H1 (cell line): ENCODE measurements at regions not wholly inside any gene's neighbourhood (a gene's known extent, or its start where the extent isn't known, plus 50 kb on each side); places are given as distances from the start of the nearest gene placed in this dataset.

ENCODE experiments used
- CTCF ChIA-PET: fragments of 300-600 bp; sonication (Branson Sonifier 250); formaldehyde crosslinking; loops from one replicate; lab custom pipeline; 2021; ENCODE audit not compliant: partially characterized antibody; lab: Charles Lee
- POLR2A ChIA-PET: fragments of 300-600 bp; sonication (Branson Sonifier 250); formaldehyde crosslinking; loops from one replicate; lab custom pipeline; 2021; ENCODE audit warnings: inconsistent platforms; ENCODE audit not compliant: partially characterized antibody; lab: Charles Lee
- DNase-seq, 2 experiments: peaks; one replicate each; pipeline versions ENCODE4 v3.0.0 to v3.0.0-alpha.2; 2010 to 2022; ENCODE audit warnings: low spot score in 2 of 2, low read depth in 1 of 2, mixed read lengths in 1 of 2
- FAIRE-seq: peaks from 2 replicates; lab custom pipeline; 2011; peaks lifted over from hg19 to GRCh38; lab: Jason Lieb, UNC
- H2AFZ ChIP-seq: 2 replicates; pipeline ENCODE4 v1.8.1; 2012; ENCODE audit warnings: low read length, inconsistent platforms
- H2AK5ac ChIP-seq: 2 replicates; pipeline ENCODE4 v1.6.1; 2013; ENCODE audit warnings: low read depth, low read length
- H2BK120ac ChIP-seq: replicated peaks from 2 replicates; pipeline ENCODE3; 2013; ENCODE audit warnings: low read depth, low read length, inconsistent platforms
- H2BK12ac ChIP-seq: 2 replicates; pipeline ENCODE4 v1.6.1; 2013; ENCODE audit warnings: low read depth, low read length
- H2BK15ac ChIP-seq: 2 replicates; pipeline ENCODE4 v1.6.1; 2013; ENCODE audit warnings: low read length
- H2BK20ac ChIP-seq: 2 replicates; pipeline ENCODE4 v1.6.1; 2013; ENCODE audit warnings: low read length
- H2BK5ac ChIP-seq: 2 replicates; pipeline ENCODE4 v1.6.1; 2013; ENCODE audit warnings: low read depth, low read length
- H3K14ac ChIP-seq: 2 replicates; pipeline ENCODE4 v1.6.1; 2013; ENCODE audit warnings: inconsistent platforms; ENCODE audit not compliant: insufficient read length
- H3K18ac ChIP-seq: 2 replicates; pipeline ENCODE4 v1.6.1; 2013; ENCODE audit warnings: low read length; ENCODE audit errors: extremely low read depth
- H3K23ac ChIP-seq: 2 replicates; pipeline ENCODE4 v1.6.1; 2013; ENCODE audit warnings: inconsistent platforms; ENCODE audit not compliant: insufficient read length
- H3K23me2 ChIP-seq: 2 replicates; pipeline ENCODE4 v1.6.1; 2013; ENCODE audit warnings: low read depth, low read length
- H3K27ac ChIP-seq: 2 replicates; pipeline ENCODE4 v1.6.1; 2011; ENCODE audit warnings: low read depth, low read length, inconsistent platforms
- H3K27me3 ChIP-seq, 4 experiments: replicated peaks in 1 of 4; 1 replicate in 1 of 4; 2 replicates in 3 of 4; pipeline versions ENCODE4 v1.6.1 to v1.8.1; 2011 to 2013; ENCODE audit warnings: low read length in 3 of 4, mild to moderate bottlenecking in 3 of 4, inconsistent platforms in 2 of 4, mixed read lengths in 2 of 4, moderate library complexity in 1 of 4; ENCODE audit not compliant: control insufficient read depth in 3 of 4, insufficient read depth in 3 of 4; ENCODE audit errors: extremely low read depth in 1 of 4
- H3K36me3 ChIP-seq, 4 experiments: 2 replicates each; pipeline versions ENCODE4 v1.6.1 to v1.8.1; 2011 to 2013; ENCODE audit warnings: mild to moderate bottlenecking in 4 of 4, low read length in 3 of 4, moderate library complexity in 2 of 4, control low read depth in 1 of 4, inconsistent platforms in 1 of 4; ENCODE audit not compliant: insufficient read depth in 4 of 4, control insufficient read depth in 2 of 4
- H3K4ac ChIP-seq: replicated peaks from 2 replicates; pipeline ENCODE3; 2013; ENCODE audit warnings: low read length, low read depth, mixed read lengths, inconsistent platforms; ENCODE audit not compliant: insufficient read length
- H3K4me1 ChIP-seq, 4 experiments: replicated peaks in 1 of 4; 1 replicate in 1 of 4; 2 replicates in 3 of 4; pipeline versions ENCODE4 v1.6.1 to v1.8.1; 2011 to 2013; ENCODE audit warnings: low read length in 3 of 4, inconsistent platforms in 2 of 4, mixed read lengths in 1 of 4; ENCODE audit not compliant: insufficient read depth in 4 of 4, control insufficient read depth in 3 of 4
- H3K4me2 ChIP-seq, 2 experiments: 2 replicates each; pipeline versions ENCODE4 v1.6.1 to v1.8.1; 2011 to 2013; ENCODE audit warnings: low read depth in 2 of 2, low read length in 2 of 2, control low read depth in 1 of 2, inconsistent platforms in 1 of 2, mild to moderate bottlenecking in 1 of 2; ENCODE audit not compliant: insufficient read depth in 1 of 2
- H3K4me3 ChIP-seq, 4 experiments: fragments of 200-600, 300-600 bp in 1 of 4; sonication (generic), shearing (Covaris generic), sonication (Bioruptor Twin) in 1 of 4; 2 replicates each; pipeline versions ENCODE4 v1.5.1 to v1.8.1; 2011 to 2016; ENCODE audit warnings: low read length in 4 of 4, low read depth in 3 of 4, control low read depth in 2 of 4, inconsistent platforms in 2 of 4, mild to moderate bottlenecking in 2 of 4, mixed read lengths in 1 of 4, moderate library complexity in 1 of 4; ENCODE audit not compliant: insufficient read depth in 2 of 4; ENCODE audit errors: extremely low read depth in 1 of 4
- H3K56ac ChIP-seq: replicated peaks from 2 replicates; pipeline ENCODE3; 2013; ENCODE audit warnings: low read depth, mild to moderate bottlenecking, mixed read lengths, low read length, inconsistent platforms; ENCODE audit not compliant: insufficient read length
- H3K79me1 ChIP-seq: 2 replicates; pipeline ENCODE4 v1.6.1; 2013; ENCODE audit warnings: low read depth, low read length, control low read depth
- H3K79me2 ChIP-seq, 2 experiments: 2 replicates each; pipeline versions ENCODE4 v1.6.1 to v1.8.1; 2012 to 2013; ENCODE audit warnings: low read length in 2 of 2, mild to moderate bottlenecking in 2 of 2, inconsistent platforms in 1 of 2; ENCODE audit not compliant: insufficient read depth in 2 of 2, control insufficient read depth in 1 of 2
- H3K9ac ChIP-seq, 4 experiments: replicated peaks in 1 of 4; 1 replicate in 1 of 4; 2 replicates in 3 of 4; pipeline versions ENCODE4 v1.6.1 to v1.8.1; 2011 to 2013; ENCODE audit warnings: low read depth in 3 of 4, low read length in 3 of 4, control low read depth in 2 of 4, mild to moderate bottlenecking in 2 of 4, moderate library complexity in 2 of 4, inconsistent platforms in 1 of 4; ENCODE audit errors: extremely low read depth in 1 of 4
- H3K9me3 ChIP-seq, 2 experiments: 2 replicates each; pipeline versions ENCODE4 v1.6.1 to v1.8.1; 2012 to 2013; ENCODE audit warnings: mild to moderate bottlenecking in 2 of 2, moderate library complexity in 2 of 2, control low read depth in 1 of 2, inconsistent platforms in 1 of 2, low read depth in 1 of 2, low read length in 1 of 2, mixed read lengths in 1 of 2; ENCODE audit not compliant: insufficient read depth in 2 of 2
- H4K20me1 ChIP-seq, 2 experiments: replicated peaks in 1 of 2; 2 replicates each; pipeline versions ENCODE3 to v1.8.1; 2011 to 2013; ENCODE audit warnings: inconsistent platforms in 2 of 2, low read length in 2 of 2, mild to moderate bottlenecking in 1 of 2; ENCODE audit not compliant: insufficient read depth in 2 of 2, control insufficient read depth in 1 of 2
- H4K5ac ChIP-seq: 2 replicates; pipeline ENCODE4 v1.6.1; 2013; ENCODE audit warnings: low read length, low read depth, mixed read lengths, inconsistent platforms; ENCODE audit not compliant: insufficient read length
- H4K8ac ChIP-seq: 2 replicates; pipeline ENCODE4 v1.8.0; 2013; ENCODE audit warnings: mild to moderate bottlenecking, moderate library complexity, low read length, inconsistent platforms; ENCODE audit not compliant: insufficient read depth; ENCODE audit errors: extremely low read depth
- H4K91ac ChIP-seq: replicated peaks from 2 replicates; pipeline ENCODE3; 2013; ENCODE audit warnings: low read length, mixed read lengths, inconsistent platforms; ENCODE audit not compliant: insufficient read length
- CHD2 ChIP-seq: IDR thresholded peaks from 2 replicates; pipeline ENCODE4 v1.6.1; 2012; ENCODE audit warnings: low read length, improper control_type of control experiment
- CTCF ChIP-seq, 3 experiments: IDR thresholded peaks; 1 replicate in 2 of 3; 2 replicates in 1 of 3; pipeline versions ENCODE4 v1.5.1 to v1.6.1; 2011; ENCODE audit warnings: low read length in 3 of 3, mild to moderate bottlenecking in 3 of 3, inconsistent platforms in 2 of 3, low read depth in 1 of 3, moderate library complexity in 1 of 3; ENCODE audit not compliant: insufficient read depth in 1 of 3; ENCODE audit errors: control extremely low read depth in 1 of 3
- HDAC2 ChIP-seq, 2 experiments: fragments of 300-600 bp in 1 of 2; sonication (generic) in 1 of 2; IDR thresholded peaks; 2 replicates each; pipeline ENCODE4 v1.6.1; 2011 to 2012; ENCODE audit warnings: low read depth in 2 of 2, low read length in 2 of 2, mild to moderate bottlenecking in 2 of 2, moderate library complexity in 2 of 2, borderline replicate concordance in 1 of 2, inconsistent platforms in 1 of 2
- MAX ChIP-seq: IDR thresholded peaks from 2 replicates; pipeline ENCODE4 v1.6.1; 2012; ENCODE audit warnings: inconsistent platforms
- RAD21 ChIP-seq, 2 experiments: IDR thresholded peaks in 1 of 2; conservative IDR thresholded peaks in 1 of 2; 2 replicates each; pipeline ENCODE4 v1.6.1; 2011; ENCODE audit warnings: low read depth in 2 of 2, low read length in 2 of 2, improper control_type of control experiment in 1 of 2, inconsistent platforms in 1 of 2, mild to moderate bottlenecking in 1 of 2, moderate library complexity in 1 of 2
- RBBP5 ChIP-seq: IDR thresholded peaks from 2 replicates; pipeline ENCODE4 v1.7.1; 2012; ENCODE audit warnings: low read depth, mild to moderate bottlenecking, inconsistent platforms, low read length, moderate library complexity, borderline replicate concordance
- WGBS, 2 experiments: shearing (Covaris generic) in 1 of 2; methylation state at CpG; one replicate each; pipeline versions ENCODE4 v1.1.6 to v1.1.7; 2013 to 2015; ENCODE audit warnings: low lambda C conversion rate in 2 of 2, mixed read lengths in 2 of 2, inconsistent platforms in 1 of 2, low coverage in 1 of 2, missing lambda C conversion rate in 1 of 2; ENCODE audit not compliant: insufficient replicate concordance in 2 of 2, insufficient coverage in 1 of 2, insufficient read length in 1 of 2; ENCODE audit errors: extremely low coverage in 1 of 2, missing lambda C conversion rate in 1 of 2; 5-methylcytosine and 5-hydroxymethylcytosine counted together

- no peak overlapping the region for H4K5ac ChIP-seq
- no peak for FAIRE-seq
- no peaks in the 10 kb centered on the region for H3K9me3 ChIP-seq
- H2BK12ac ChIP-seq = no peak overlapping the region
- TF ChIP-seq HDAC2 (IDR thresholded peaks at IDR 0.05; ENCODE audit: borderline replicate concordance in 1 of 2, low read depth in 2 of 2, low read length in 2 of 2) (no peak), RAD21 (IDR thresholded peaks at IDR 0.05 in 1 of 2, conservative IDR thresholded peaks at IDR 0.05 in 1 of 2; ENCODE audit: low read depth in 2 of 2, low read length in 2 of 2) (peak; percentile 16 to 34; a peak in 2 of 4 replicates), MAX (no peak), CTCF (IDR thresholded peaks at IDR 0.05; ENCODE audit: control extremely low read depth in 1 of 3, insufficient read depth in 1 of 3, low read depth in 1 of 3, low read length in 3 of 3) (peak in 2 of 3 experiments; percentile 15 to 21; a peak in 2 of 4 replicates), CHD2 (no peak), RBBP5 (no peak)
- H2BK20ac ChIP-seq = no peak overlapping the region
- H3K4me1 ChIP-seq = no peaks in the 10 kb centered on the region
- POLR2A ChIA-PET = no interaction called here
- H3K79me2 ChIP-seq = no peaks in the 10 kb centered on the region
- no peak overlapping the region for H3K4me2 ChIP-seq
- no peak overlapping the region for H2BK5ac ChIP-seq
- no peak overlapping the region for H4K8ac ChIP-seq
- no peak overlapping the region for H3K56ac ChIP-seq
- DNase-seq = no peak
- H3K79me1 ChIP-seq = no peaks in the 10 kb centered on the region
- no peak overlapping the region for H2BK15ac ChIP-seq
- 89% methylated on average over 5 of the region's 8 CpGs; no CpG with 5 or more reads in 1 of the 2 experiments for WGBS, 2 experiments
- no peaks in the 10 kb centered on the region for H3K27me3 ChIP-seq
- H2BK120ac ChIP-seq = no peak overlapping the region
- no peak overlapping the region for H3K9ac ChIP-seq
- no peak overlapping the region for H4K91ac ChIP-seq
- no peak overlapping the region for H2AFZ ChIP-seq
- CTCF ChIA-PET = interaction anchor here (0.8 to 1.2 kb wide), 3 partner anchors 11 to 152 kb away, joined by 3 read pairs; no protein-coding TSS in a partner anchor
- H3K18ac ChIP-seq = no peak overlapping the region
- no peaks in the 10 kb centered on the region for H3K36me3 ChIP-seq
- no peaks in the 10 kb centered on the region for H3K23me2 ChIP-seq
- H3K4me3 ChIP-seq = no peak overlapping the region
- no peaks in the 10 kb centered on the region for H4K20me1 ChIP-seq
- H2AK5ac ChIP-seq = no peak overlapping the region
- no peak overlapping the region for H3K23ac ChIP-seq
- H3K14ac ChIP-seq = no peak overlapping the region
- H3K27ac ChIP-seq = no peak overlapping the region
- H3K4ac ChIP-seq = no peak overlapping the region
Measured at GRCh38 chr4:106522839-106523238, 154.3 kb upstream of the GIMD1 start.
